ENCODE measurements at regions not wholly inside any gene's neighbourhood (a gene's known extent, or its start where the extent isn't known, plus 50 kb on each side); places are given as distances from the start of the nearest gene placed in this dataset.

DNA sequence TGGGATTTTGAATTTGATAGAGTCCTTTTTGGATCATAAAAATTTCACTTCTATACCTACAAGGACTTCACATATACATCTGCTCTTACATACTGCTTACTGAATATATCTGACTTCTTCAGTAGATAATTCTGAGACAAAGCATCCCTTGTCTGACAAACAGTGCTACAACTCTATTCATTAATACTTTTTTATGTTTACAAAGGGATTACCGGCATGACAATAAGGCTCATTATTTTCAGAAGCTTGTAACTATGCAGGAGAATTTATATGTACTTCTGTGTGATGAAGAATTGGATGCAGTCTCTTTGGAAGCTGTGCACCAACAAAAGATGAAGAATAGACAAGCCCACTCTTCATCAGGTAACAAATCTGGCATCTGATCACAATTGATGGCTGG lies 1070.3 kb downstream of the STIM2 start (continued):
- TF ChIP-seq, protein P1, sequence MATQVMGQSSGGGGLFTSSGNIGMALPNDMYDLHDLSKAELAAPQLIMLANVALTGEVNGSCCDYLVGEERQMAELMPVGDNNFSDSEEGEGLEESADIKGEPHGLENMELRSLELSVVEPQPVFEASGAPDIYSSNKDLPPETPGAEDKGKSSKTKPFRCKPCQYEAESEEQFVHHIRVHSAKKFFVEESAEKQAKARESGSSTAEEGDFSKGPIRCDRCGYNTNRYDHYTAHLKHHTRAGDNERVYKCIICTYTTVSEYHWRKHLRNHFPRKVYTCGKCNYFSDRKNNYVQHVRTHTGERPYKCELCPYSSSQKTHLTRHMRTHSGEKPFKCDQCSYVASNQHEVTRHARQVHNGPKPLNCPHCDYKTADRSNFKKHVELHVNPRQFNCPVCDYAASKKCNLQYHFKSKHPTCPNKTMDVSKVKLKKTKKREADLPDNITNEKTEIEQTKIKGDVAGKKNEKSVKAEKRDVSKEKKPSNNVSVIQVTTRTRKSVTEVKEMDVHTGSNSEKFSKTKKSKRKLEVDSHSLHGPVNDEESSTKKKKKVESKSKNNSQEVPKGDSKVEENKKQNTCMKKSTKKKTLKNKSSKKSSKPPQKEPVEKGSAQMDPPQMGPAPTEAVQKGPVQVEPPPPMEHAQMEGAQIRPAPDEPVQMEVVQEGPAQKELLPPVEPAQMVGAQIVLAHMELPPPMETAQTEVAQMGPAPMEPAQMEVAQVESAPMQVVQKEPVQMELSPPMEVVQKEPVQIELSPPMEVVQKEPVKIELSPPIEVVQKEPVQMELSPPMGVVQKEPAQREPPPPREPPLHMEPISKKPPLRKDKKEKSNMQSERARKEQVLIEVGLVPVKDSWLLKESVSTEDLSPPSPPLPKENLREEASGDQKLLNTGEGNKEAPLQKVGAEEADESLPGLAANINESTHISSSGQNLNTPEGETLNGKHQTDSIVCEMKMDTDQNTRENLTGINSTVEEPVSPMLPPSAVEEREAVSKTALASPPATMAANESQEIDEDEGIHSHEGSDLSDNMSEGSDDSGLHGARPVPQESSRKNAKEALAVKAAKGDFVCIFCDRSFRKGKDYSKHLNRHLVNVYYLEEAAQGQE (IDR thresholded peaks at IDR 0.05; ENCODE audit: unreplicated experiment) = no peak
- TF ChIP-seq POLR2AphosphoS5 (IDR thresholded peaks at IDR 0.05; ENCODE audit: low read depth) (no peak), NANOG (IDR thresholded peaks at IDR 0.05; ENCODE audit: borderline replicate concordance) (no peak), ZNF114 (CRISPR knock-in tag; IDR thresholded peaks at IDR 0.05) (no peak), STAT1 (IDR thresholded peaks at IDR 0.05; ENCODE audit: unreplicated experiment) (no peak), JUNB (IDR thresholded peaks at IDR 0.05; ENCODE audit: unreplicated experiment) (no peak), EZH2 (IDR thresholded peaks at IDR 0.05; ENCODE audit: low read depth, unreplicated experiment) (no peak), EZH2phosphoT487 (IDR thresholded peaks at IDR 0.05; ENCODE audit: unreplicated experiment) (no peak), ZNF331 (CRISPR knock-in tag; IDR thresholded peaks at IDR 0.05; ENCODE audit: low read depth) (no peak)
- TF ChIP-seq, protein P2, sequence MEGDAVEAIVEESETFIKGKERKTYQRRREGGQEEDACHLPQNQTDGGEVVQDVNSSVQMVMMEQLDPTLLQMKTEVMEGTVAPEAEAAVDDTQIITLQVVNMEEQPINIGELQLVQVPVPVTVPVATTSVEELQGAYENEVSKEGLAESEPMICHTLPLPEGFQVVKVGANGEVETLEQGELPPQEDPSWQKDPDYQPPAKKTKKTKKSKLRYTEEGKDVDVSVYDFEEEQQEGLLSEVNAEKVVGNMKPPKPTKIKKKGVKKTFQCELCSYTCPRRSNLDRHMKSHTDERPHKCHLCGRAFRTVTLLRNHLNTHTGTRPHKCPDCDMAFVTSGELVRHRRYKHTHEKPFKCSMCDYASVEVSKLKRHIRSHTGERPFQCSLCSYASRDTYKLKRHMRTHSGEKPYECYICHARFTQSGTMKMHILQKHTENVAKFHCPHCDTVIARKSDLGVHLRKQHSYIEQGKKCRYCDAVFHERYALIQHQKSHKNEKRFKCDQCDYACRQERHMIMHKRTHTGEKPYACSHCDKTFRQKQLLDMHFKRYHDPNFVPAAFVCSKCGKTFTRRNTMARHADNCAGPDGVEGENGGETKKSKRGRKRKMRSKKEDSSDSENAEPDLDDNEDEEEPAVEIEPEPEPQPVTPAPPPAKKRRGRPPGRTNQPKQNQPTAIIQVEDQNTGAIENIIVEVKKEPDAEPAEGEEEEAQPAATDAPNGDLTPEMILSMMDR (conservative IDR thresholded peaks at IDR 0.05; ENCODE audit: low read depth in 2 of 2) = no peak

DNA sequence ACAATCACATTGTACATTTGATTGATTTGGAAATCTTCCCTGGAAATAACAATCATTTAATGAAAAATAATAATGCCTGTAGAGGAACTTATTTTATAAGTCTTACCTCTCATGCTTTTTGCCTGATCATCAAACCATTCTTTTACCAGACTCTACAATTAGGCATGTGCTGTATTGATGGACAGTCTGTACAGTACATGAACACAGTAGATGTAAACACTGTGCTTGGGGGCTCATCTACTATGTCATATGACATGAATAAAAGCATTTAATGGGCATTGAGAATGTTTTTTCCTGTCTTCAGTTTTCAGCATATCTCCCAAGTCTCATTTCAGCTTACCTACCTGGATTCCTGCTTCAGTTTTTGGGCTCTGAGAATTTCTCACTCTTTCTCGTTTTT lies 1070.9 kb downstream of the STIM2 start:
- Mint-ChIP-seq H3K27me3 (ENCODE audit: insufficient read depth, low read depth, poor library complexity) (no peaks in the 10 kb centered on the region), H3K9me3 (no peaks in the 10 kb centered on the region), H3K4me3 (no peak overlapping the region), H3K36me3 (ENCODE audit: low read depth) (no peaks in the 10 kb centered on the region), H3K4me1 (peaks cover 10% of the 10 kb centered on the region; the same call in 2 of the 3 replicates), H3K27ac (no peak overlapping the region)
- Histone ChIP-seq H3K27me3 (ENCODE audit: insufficient read depth) (no peaks in the 10 kb centered on the region), H3K4me3 (no peak overlapping the region), H3F3A (replicated peaks; ENCODE audit: low read depth) (no peaks in the 10 kb centered on the region), H3K79me2 (replicated peaks; ENCODE audit: insufficient read depth) (no peaks in the 10 kb centered on the region), H3K9me2 (ENCODE audit: insufficient read depth) (peaks cover 5% of the 10 kb centered on the region; the same call in 1 of the 2 replicates), H3K4me2 (no peak overlapping the region), H3K27ac (ENCODE audit: low read depth) (no peak overlapping the region), H3K36me3 (ENCODE audit: insufficient read depth) (no peaks in the 10 kb centered on the region), H4K20me1 (replicated peaks; ENCODE audit: insufficient read depth) (no peaks in the 10 kb centered on the region), H2AFZ (no peak overlapping the region), H3K4me1 (ENCODE audit: insufficient read depth) (peaks cover 10% of the 10 kb centered on the region)
- no peak for ATAC-seq
- no peak for DNase-seq (ENCODE audit: low spot score)
- TF ChIP-seq, protein P3, sequence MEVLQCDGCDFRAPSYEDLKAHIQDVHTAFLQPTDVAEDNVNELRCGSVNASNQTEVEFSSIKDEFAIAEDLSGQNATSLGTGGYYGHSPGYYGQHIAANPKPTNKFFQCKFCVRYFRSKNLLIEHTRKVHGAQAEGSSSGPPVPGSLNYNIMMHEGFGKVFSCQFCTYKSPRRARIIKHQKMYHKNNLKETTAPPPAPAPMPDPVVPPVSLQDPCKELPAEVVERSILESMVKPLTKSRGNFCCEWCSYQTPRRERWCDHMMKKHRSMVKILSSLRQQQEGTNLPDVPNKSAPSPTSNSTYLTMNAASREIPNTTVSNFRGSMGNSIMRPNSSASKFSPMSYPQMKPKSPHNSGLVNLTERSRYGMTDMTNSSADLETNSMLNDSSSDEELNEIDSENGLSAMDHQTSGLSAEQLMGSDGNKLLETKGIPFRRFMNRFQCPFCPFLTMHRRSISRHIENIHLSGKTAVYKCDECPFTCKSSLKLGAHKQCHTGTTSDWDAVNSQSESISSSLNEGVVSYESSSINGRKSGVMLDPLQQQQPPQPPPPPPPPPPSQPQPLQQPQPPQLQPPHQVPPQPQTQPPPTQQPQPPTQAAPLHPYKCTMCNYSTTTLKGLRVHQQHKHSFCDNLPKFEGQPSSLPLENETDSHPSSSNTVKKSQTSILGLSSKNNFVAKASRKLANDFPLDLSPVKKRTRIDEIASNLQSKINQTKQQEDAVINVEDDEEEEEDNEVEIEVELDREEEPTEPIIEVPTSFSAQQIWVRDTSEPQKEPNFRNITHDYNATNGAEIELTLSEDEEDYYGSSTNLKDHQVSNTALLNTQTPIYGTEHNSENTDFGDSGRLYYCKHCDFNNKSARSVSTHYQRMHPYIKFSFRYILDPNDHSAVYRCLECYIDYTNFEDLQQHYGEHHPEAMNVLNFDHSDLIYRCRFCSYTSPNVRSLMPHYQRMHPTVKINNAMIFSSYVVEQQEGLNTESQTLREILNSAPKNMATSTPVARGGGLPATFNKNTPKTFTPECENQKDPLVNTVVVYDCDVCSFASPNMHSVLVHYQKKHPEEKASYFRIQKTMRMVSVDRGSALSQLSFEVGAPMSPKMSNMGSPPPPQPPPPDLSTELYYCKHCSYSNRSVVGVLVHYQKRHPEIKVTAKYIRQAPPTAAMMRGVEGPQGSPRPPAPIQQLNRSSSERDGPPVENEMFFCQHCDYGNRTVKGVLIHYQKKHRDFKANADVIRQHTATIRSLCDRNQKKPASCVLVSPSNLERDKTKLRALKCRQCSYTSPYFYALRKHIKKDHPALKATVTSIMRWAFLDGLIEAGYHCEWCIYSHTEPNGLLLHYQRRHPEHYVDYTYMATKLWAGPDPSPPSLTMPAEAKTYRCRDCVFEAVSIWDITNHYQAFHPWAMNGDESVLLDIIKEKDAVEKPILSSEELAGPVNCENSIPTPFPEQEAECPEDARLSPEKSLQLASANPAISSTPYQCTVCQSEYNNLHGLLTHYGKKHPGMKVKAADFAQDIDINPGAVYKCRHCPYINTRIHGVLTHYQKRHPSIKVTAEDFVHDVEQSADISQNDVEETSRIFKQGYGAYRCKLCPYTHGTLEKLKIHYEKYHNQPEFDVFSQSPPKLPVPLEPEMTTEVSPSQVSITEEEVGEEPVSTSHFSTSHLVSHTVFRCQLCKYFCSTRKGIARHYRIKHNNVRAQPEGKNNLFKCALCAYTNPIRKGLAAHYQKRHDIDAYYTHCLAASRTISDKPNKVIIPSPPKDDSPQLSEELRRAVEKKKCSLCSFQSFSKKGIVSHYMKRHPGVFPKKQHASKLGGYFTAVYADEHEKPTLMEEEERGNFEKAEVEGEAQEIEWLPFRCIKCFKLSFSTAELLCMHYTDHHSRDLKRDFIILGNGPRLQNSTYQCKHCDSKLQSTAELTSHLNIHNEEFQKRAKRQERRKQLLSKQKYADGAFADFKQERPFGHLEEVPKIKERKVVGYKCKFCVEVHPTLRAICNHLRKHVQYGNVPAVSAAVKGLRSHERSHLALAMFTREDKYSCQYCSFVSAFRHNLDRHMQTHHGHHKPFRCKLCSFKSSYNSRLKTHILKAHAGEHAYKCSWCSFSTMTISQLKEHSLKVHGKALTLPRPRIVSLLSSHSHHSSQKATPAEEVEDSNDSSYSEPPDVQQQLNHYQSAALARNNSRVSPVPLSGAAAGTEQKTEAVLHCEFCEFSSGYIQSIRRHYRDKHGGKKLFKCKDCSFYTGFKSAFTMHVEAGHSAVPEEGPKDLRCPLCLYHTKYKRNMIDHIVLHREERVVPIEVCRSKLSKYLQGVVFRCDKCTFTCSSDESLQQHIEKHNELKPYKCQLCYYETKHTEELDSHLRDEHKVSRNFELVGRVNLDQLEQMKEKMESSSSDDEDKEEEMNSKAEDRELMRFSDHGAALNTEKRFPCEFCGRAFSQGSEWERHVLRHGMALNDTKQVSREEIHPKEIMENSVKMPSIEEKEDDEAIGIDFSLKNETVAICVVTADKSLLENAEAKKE (CRISPR knock-in tag; IDR thresholded peaks at IDR 0.05) = no peak
- no peak for TF ChIP-seq POLR2AphosphoS5 (IDR thresholded peaks at IDR 0.05; ENCODE audit: low read depth)
